Stimulated activated naive B cell treated with anti-CD40 and anti-IgM and Interleukin-4, amounts not matched to agents 10 μg/mL and 1 μg/mL and 100 μg/mL, for 72 hours (primary cell): ENCODE measurements at regions not wholly inside any gene's neighbourhood (a gene's known extent, or its start where the extent isn't known, plus 50 kb on each side); places are given as distances from the start of the nearest gene placed in this dataset.

Source experiments
- ATAC-seq, 2 donors: fragments of 150-1000 bp; cut with Tn5 transposase; replicated peaks; 2 replicates each; pipeline ENCODE4 v1.10.0; 2021; ENCODE audit warnings: moderate library complexity in 1 of 2
- DNase-seq: peaks from one replicate; pipeline ENCODE4 v3.0.0; 2021
- H3K27ac Mint-ChIP-seq: one replicate; pipeline ENCODE4 v1.8.0; 2022; ENCODE audit warnings: mild to moderate bottlenecking, mixed read lengths
- H3K27me3 Mint-ChIP-seq, 2 donors: one replicate each; pipeline ENCODE4 v1.8.0; 2022; ENCODE audit warnings: mixed read lengths in 2 of 2
- H3K36me3 Mint-ChIP-seq, 2 donors: one replicate each; pipeline ENCODE4 v1.8.0; 2022; ENCODE audit warnings: mixed read lengths in 2 of 2, mild to moderate bottlenecking in 1 of 2
- H3K4me1 Mint-ChIP-seq, 2 donors: one replicate each; pipeline ENCODE4 v1.8.0; 2022; ENCODE audit warnings: mixed read lengths in 2 of 2, mild to moderate bottlenecking in 1 of 2
- H3K4me3 Mint-ChIP-seq, 2 donors: one replicate each; pipeline ENCODE4 v1.8.0; 2022; ENCODE audit warnings: mild to moderate bottlenecking in 2 of 2, mixed read lengths in 2 of 2, moderate library complexity in 1 of 2
- H3K9me3 Mint-ChIP-seq, 2 donors: one replicate each; pipeline ENCODE4 v1.8.0; 2022; ENCODE audit warnings: mixed read lengths in 2 of 2, mild to moderate bottlenecking in 1 of 2

- H3K36me3 Mint-ChIP-seq, result peaks cover 0 to 2% of the 10 kb centered on the region in 2 donors
- no peak for DNase-seq
- no peak overlapping the region for H3K27ac Mint-ChIP-seq
- no peak overlapping the region for H3K4me3 Mint-ChIP-seq
- no peaks in the 10 kb centered on the region for H3K9me3 Mint-ChIP-seq
- H3K27me3 Mint-ChIP-seq, result no peaks in the 10 kb centered on the region
- peaks cover 7 to 13% of the 10 kb centered on the region in 2 donors for H3K4me1 Mint-ChIP-seq
- ATAC-seq, result no peak
Observed at GRCh38 chr1:222865718-222866117, 50.9 kb downstream of the DISP1 start.

GRCh38 chr1:222867316-222867715 lies 52.5 kb downstream of the DISP1 start:
- Mint-ChIP-seq H3K4me1 (peaks cover 4 to 5% of the 10 kb centered on the region in 2 donors), H3K36me3 (peaks cover 2 to 5% of the 10 kb centered on the region in 2 donors), H3K27ac (no peak overlapping the region)

GRCh38 chr1:222876182-222876581 lies 61.3 kb downstream of the DISP1 start:
- H3K9me3 Mint-ChIP-seq, result peaks cover 6 to 8% of the 10 kb centered on the region in 2 donors
- H3K36me3 Mint-ChIP-seq, result peaks cover 26 to 33% of the 10 kb centered on the region in 2 donors
- ATAC-seq, result no peak
- H3K27ac Mint-ChIP-seq, result no peak overlapping the region
- no peak overlapping the region for H3K4me3 Mint-ChIP-seq
- no peaks in the 10 kb centered on the region for H3K27me3 Mint-ChIP-seq
- H3K4me1 Mint-ChIP-seq, result peaks cover 11 to 24% of the 10 kb centered on the region in 2 donors
- DNase-seq, result no peak

More at GRCh38 chr1:222867316-222867715, 52.5 kb downstream of the DISP1 start:
- no peaks in the 10 kb centered on the region for H3K27me3 Mint-ChIP-seq
- ATAC-seq (no peak), DNase-seq (no peak)
- H3K9me3 Mint-ChIP-seq, result no peaks in the 10 kb centered on the region
- H3K4me3 Mint-ChIP-seq, result no peak overlapping the region

- no peaks in the 10 kb centered on the region for H3K27me3 Mint-ChIP-seq
- H3K4me3 Mint-ChIP-seq, result no peak overlapping the region
- peaks cover 4 to 8% of the 10 kb centered on the region in 2 donors for H3K9me3 Mint-ChIP-seq
- H3K4me1 Mint-ChIP-seq, result peaks cover 13 to 24% of the 10 kb centered on the region in 2 donors
- H3K27ac Mint-ChIP-seq, result no peak overlapping the region
- peaks cover 22 to 26% of the 10 kb centered on the region in 2 donors for H3K36me3 Mint-ChIP-seq
- no peak for ATAC-seq
- no peak for DNase-seq
Observed at GRCh38 chr1:222877854-222878253, 63.0 kb downstream of the DISP1 start.

GRCh38 chr1:222880587-222880986 lies 65.7 kb downstream of the DISP1 start:
- H3K36me3 Mint-ChIP-seq, result peaks cover 8 to 14% of the 10 kb centered on the region in 2 donors
- peaks cover 10 to 11% of the 10 kb centered on the region in 2 donors for H3K4me1 Mint-ChIP-seq
- ATAC-seq (peak; percentile 54 to 71), DNase-seq (no peak)
- no peaks in the 10 kb centered on the region for H3K27me3 Mint-ChIP-seq
- H3K27ac Mint-ChIP-seq, result no peak overlapping the region
- peaks cover 2 to 5% of the 10 kb centered on the region in 2 donors for H3K9me3 Mint-ChIP-seq
- H3K4me3 Mint-ChIP-seq, result no peak overlapping the region

GRCh38 chr1:222886194-222886854 lies 71.5 kb downstream of the DISP1 start:
- no peak overlapping the region for H3K4me3 Mint-ChIP-seq
- DNase-seq (no peak), ATAC-seq (no peak)
- no peaks in the 10 kb centered on the region for H3K9me3 Mint-ChIP-seq
- no peaks in the 10 kb centered on the region for H3K27me3 Mint-ChIP-seq
- no peak overlapping the region for H3K27ac Mint-ChIP-seq
- H3K36me3 Mint-ChIP-seq, result peaks cover 0 to 7% of the 10 kb centered on the region in 2 donors
- H3K4me1 Mint-ChIP-seq, result peaks cover 0 to 4% of the 10 kb centered on the region in 2 donors

- ATAC-seq (no peak), DNase-seq (no peak)
- Mint-ChIP-seq H3K4me3 (no peak overlapping the region), H3K27ac (no peak overlapping the region), H3K27me3 (no peaks in the 10 kb centered on the region), H3K9me3 (no peaks in the 10 kb centered on the region), H3K4me1 (peaks cover 0 to 3% of the 10 kb centered on the region in 2 donors), H3K36me3 (peaks cover 0 to 6% of the 10 kb centered on the region in 2 donors)
Observed at GRCh38 chr1:222886878-222887351, 72.1 kb downstream of the DISP1 start.

- H3K27ac Mint-ChIP-seq, result no peak overlapping the region
- no peak overlapping the region for H3K4me3 Mint-ChIP-seq
- H3K4me1 Mint-ChIP-seq, result peaks cover 0 to 3% of the 10 kb centered on the region in 2 donors
- no peak for ATAC-seq
- H3K9me3 Mint-ChIP-seq, result no peaks in the 10 kb centered on the region
- peaks cover 7 to 10% of the 10 kb centered on the region in 2 donors for H3K36me3 Mint-ChIP-seq
- no peaks in the 10 kb centered on the region for H3K27me3 Mint-ChIP-seq
- DNase-seq, result no peak
Observed at GRCh38 chr1:222889440-222889839, 74.6 kb downstream of the DISP1 start.

- no peak for DNase-seq
- Mint-ChIP-seq H3K36me3 (peaks cover 6 to 7% of the 10 kb centered on the region in 2 donors), H3K4me1 (peaks cover 0 to 3% of the 10 kb centered on the region in 2 donors), H3K4me3 (no peak overlapping the region), H3K9me3 (no peaks in the 10 kb centered on the region), H3K27me3 (no peaks in the 10 kb centered on the region), H3K27ac (no peak overlapping the region)
- ATAC-seq, result no peak
Observed at GRCh38 chr1:222890716-222891115, 75.9 kb downstream of the DISP1 start.

GRCh38 chr1:222891578-222891977 lies 76.7 kb downstream of the DISP1 start:
- no peak overlapping the region for H3K4me3 Mint-ChIP-seq
- H3K36me3 Mint-ChIP-seq, result peaks cover 6 to 7% of the 10 kb centered on the region in 2 donors
- H3K9me3 Mint-ChIP-seq, result no peaks in the 10 kb centered on the region
- H3K4me1 Mint-ChIP-seq, result peaks cover 5 to 8% of the 10 kb centered on the region in 2 donors
- DNase-seq, result no peak
- H3K27ac Mint-ChIP-seq, result no peak overlapping the region
- no peak for ATAC-seq
- no peaks in the 10 kb centered on the region for H3K27me3 Mint-ChIP-seq

- DNase-seq, result no peak
- Mint-ChIP-seq H3K36me3 (peaks cover 6 to 7% of the 10 kb centered on the region in 2 donors), H3K27ac (no peak overlapping the region), H3K9me3 (no peaks in the 10 kb centered on the region), H3K4me3 (no peak overlapping the region), H3K27me3 (no peaks in the 10 kb centered on the region), H3K4me1 (peaks cover 8 to 13% of the 10 kb centered on the region in 2 donors)
- no peak for ATAC-seq
Observed at GRCh38 chr1:222892137-222892769, 77.4 kb downstream of the DISP1 start.

- DNase-seq, result no peak
- Mint-ChIP-seq H3K27ac (no peak overlapping the region), H3K9me3 (no peaks in the 10 kb centered on the region)
Observed at GRCh38 chr1:222893255-222893654, 78.4 kb downstream of the DISP1 start.

GRCh38 chr1:222894331-222894730 lies 79.5 kb downstream of the DISP1 start:
- peaks cover 5 to 7% of the 10 kb centered on the region in 2 donors for H3K36me3 Mint-ChIP-seq
- no peak for DNase-seq
- peaks cover 8 to 13% of the 10 kb centered on the region in 2 donors for H3K4me1 Mint-ChIP-seq
- no peak overlapping the region for H3K4me3 Mint-ChIP-seq
- no peak overlapping the region for H3K27ac Mint-ChIP-seq
- H3K27me3 Mint-ChIP-seq, result no peaks in the 10 kb centered on the region
- no peaks in the 10 kb centered on the region for H3K9me3 Mint-ChIP-seq
- no peak for ATAC-seq

More at GRCh38 chr1:222893255-222893654, 78.4 kb downstream of the DISP1 start:
- Mint-ChIP-seq H3K36me3 (peaks cover 6 to 7% of the 10 kb centered on the region in 2 donors), H3K4me1 (peaks cover 8 to 13% of the 10 kb centered on the region in 2 donors), H3K27me3 (no peaks in the 10 kb centered on the region), H3K4me3 (no peak overlapping the region)
- ATAC-seq, result no peak

GRCh38 chr1:222896630-222897526 lies 82.0 kb downstream of the DISP1 start:
- ATAC-seq, result peak; percentile 25 to 48
- Mint-ChIP-seq H3K27ac (no peak overlapping the region), H3K4me3 (no peak overlapping the region), H3K27me3 (no peaks in the 10 kb centered on the region), H3K9me3 (peaks cover 0 to 5% of the 10 kb centered on the region in 2 donors), H3K4me1 (peaks cover 8 to 13% of the 10 kb centered on the region in 2 donors), H3K36me3 (peaks cover 9 to 19% of the 10 kb centered on the region in 2 donors)
- DNase-seq, result no peak
